Left ventricle myocardium inferior (tissue), 1 donor: ENCODE measurements at regions not wholly inside any gene's neighbourhood (a gene's known extent, or its start where the extent isn't known, plus 50 kb on each side); places are given as distances from the start of the nearest gene placed in this dataset.
"Not testable (repeated sequence)": the region's sequence is repeated elsewhere in the genome, so short reads cannot be mapped to it uniquely, and the experiment has no call there.

Source experiments
- DNase-seq: peaks from one replicate; pipeline ENCODE4 v3.0.0-alpha.2; 2020
- H3K27ac ChIP-seq: fragments of 200-600 bp; replicated peaks from 2 replicates; pipeline ENCODE4 v1.8.0; 2021
- H3K27me3 ChIP-seq: fragments of 200-600 bp; 2 replicates; pipeline ENCODE4 v1.8.0; 2021; ENCODE audit warnings: low read depth
- H3K36me3 ChIP-seq: fragments of 200-600 bp; 2 replicates; pipeline ENCODE4 v1.8.0; 2021
- H3K4me1 ChIP-seq: fragments of 200-600 bp; 2 replicates; pipeline ENCODE4 v1.8.0; 2021
- H3K4me3 ChIP-seq: fragments of 200-600 bp; 2 replicates; pipeline ENCODE4 v1.8.0; 2021; ENCODE audit warnings: mild to moderate bottlenecking, moderate library complexity
- H3K9me3 ChIP-seq: fragments of 200-600 bp; replicated peaks from 2 replicates; pipeline ENCODE4 v1.8.0; 2021
- intact Hi-C: fragments of 100-400 bp; cut with micrococcal nuclease; formaldehyde crosslinking; loops from one replicate; pipeline ENCODE4 v1.11.0; 2022
- TF ChIP-seq, protein P1 (sequence below): fragments of 200-600 bp; IDR thresholded peaks from 2 replicates; pipeline ENCODE4 v1.8.0; 2021; ENCODE audit warnings: antibody characterized with exemption, mild to moderate bottlenecking, borderline replicate concordance
- donor health status: DM: no; HTN: yes; CAD: no; lungs with severe emphysema.

DNA sequence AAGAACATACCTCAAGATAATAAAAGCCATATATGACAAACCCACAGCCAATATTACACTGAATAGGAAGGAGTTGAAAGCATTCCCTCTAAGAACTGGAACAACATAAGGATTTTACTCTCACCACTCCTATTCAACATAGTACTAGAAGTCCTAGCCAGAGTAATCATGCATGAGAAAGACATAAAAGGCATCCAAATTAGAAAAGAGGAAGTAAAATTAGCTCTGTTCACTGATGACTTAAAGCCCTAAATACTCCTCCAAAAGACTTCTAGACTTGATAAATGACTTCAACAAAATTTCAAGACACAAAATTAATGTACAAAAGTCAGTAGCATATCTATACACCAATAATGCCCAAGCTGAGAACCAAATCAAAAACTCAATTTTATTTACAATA lies 235.7 kb downstream of the NKX6-1 start:
- intact Hi-C loops: no loop called here
- Histone ChIP-seq H3K9me3 (peaks cover 55% of the 10 kb centered on the region), H3K36me3 (no peaks in the 10 kb centered on the region), H3K27ac (no peak overlapping the region), H3K4me3 (no peak overlapping the region), H3K4me1 (no peaks in the 10 kb centered on the region), H3K27me3 (no peaks in the 10 kb centered on the region)
- TF ChIP-seq, protein P1, sequence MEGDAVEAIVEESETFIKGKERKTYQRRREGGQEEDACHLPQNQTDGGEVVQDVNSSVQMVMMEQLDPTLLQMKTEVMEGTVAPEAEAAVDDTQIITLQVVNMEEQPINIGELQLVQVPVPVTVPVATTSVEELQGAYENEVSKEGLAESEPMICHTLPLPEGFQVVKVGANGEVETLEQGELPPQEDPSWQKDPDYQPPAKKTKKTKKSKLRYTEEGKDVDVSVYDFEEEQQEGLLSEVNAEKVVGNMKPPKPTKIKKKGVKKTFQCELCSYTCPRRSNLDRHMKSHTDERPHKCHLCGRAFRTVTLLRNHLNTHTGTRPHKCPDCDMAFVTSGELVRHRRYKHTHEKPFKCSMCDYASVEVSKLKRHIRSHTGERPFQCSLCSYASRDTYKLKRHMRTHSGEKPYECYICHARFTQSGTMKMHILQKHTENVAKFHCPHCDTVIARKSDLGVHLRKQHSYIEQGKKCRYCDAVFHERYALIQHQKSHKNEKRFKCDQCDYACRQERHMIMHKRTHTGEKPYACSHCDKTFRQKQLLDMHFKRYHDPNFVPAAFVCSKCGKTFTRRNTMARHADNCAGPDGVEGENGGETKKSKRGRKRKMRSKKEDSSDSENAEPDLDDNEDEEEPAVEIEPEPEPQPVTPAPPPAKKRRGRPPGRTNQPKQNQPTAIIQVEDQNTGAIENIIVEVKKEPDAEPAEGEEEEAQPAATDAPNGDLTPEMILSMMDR: no peak
- DNase-seq: no peak

DNA sequence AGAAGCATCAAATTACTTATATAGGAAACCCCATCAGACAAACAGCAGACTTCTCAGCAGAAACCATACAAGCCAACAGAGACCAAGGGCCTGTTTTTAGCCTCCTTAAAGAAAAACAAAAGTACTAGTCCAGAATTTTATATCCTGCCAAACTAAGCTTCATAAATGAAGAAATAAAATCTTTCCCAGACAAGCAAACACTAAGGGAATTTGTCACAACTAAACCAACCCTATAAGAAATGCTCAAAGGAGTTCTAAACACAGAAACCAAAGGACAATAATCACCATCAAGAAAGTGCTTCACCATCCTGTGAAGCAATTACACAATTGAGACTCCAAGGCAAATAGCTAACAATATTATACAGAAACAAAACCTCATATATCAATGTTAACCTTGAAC lies 238.6 kb downstream of the NKX6-1 start:
- Histone ChIP-seq H3K36me3 (no peaks in the 10 kb centered on the region), H3K9me3 (peaks cover 55% of the 10 kb centered on the region), H3K27ac (no peak overlapping the region), H3K27me3 (no peaks in the 10 kb centered on the region), H3K4me3 (no peak overlapping the region), H3K4me1 (no peaks in the 10 kb centered on the region)
- TF ChIP-seq, protein P1: no peak
- intact Hi-C loops: no loop called here
- DNase-seq: no peak

DNA sequence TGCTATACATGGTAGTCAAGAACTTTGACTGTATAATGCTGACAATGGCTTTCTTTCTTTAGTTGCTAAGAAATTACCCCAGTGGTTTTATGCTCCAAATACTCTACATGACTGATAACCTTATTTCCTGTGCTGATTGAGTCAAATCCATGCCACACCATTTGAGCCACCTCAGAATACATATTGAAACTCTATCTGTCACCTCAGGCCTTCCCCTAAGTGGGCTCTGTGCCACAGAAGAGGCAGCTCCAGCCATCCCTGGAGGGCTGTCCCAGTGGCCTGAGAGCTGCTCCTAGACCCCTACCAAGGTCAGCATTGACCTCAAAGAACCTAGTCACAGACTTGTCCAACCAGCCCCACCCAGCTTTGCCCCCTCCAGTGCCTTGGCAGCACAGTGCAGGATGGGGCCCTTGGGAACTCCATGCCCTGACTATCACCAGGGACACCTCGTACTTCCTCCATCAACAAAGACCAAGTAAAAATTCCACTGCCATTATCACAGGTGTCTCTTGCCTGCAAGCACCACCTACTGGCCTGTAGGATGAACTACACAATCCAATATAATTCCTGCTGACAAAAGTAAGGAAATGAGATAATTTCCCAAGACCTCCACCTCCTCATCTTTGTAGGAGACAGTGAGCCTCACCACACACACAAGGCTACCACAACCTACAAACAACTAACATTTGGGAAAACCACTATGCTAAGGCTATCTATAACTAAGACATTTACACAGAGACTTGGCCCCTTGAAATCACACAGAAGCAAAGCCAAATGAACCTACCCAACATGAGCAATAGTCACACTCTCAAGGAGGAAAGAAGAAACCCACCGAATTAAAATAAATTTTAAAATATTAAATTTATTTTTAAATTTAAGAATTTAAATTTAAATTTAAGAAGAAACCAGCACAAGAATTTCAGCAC lies 239.9 kb downstream of the NKX6-1 start:
- Histone ChIP-seq H3K4me1 (no peaks in the 10 kb centered on the region), H3K36me3 (no peaks in the 10 kb centered on the region), H3K27me3 (no peaks in the 10 kb centered on the region), H3K27ac (no peak overlapping the region), H3K9me3 (peaks cover 47% of the 10 kb centered on the region), H3K4me3 (no peak overlapping the region)
- TF ChIP-seq, protein P1: peak; percentile 43
- intact Hi-C loops: no loop called here
- DNase-seq: no peak

DNA sequence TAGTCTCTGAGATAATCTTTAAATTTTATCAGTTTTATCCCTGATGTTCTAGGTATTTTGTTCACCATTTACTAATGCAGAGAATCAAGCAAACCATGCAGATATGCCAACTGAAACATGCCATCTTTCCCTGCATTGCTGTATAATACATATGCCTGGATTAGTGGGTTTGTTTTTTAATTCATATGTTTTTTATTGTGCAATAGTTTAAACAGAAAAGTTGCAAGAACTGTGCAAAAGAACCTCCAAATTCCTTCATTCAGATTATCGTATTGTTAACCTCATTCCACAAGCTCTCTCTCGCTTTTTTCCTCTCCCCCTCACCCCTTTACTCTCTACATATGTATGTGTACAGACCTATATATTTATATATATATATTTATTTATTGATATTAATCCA lies 244.6 kb downstream of the NKX6-1 start:
- TF ChIP-seq, protein P1: no peak
- Histone ChIP-seq H3K36me3 (no peaks in the 10 kb centered on the region), H3K27me3 (no peaks in the 10 kb centered on the region), H3K4me3 (no peak overlapping the region), H3K9me3 (peaks cover 19% of the 10 kb centered on the region), H3K4me1 (no peaks in the 10 kb centered on the region), H3K27ac (no peak overlapping the region)
- no peak for DNase-seq
- intact Hi-C loops: no loop called here

DNA sequence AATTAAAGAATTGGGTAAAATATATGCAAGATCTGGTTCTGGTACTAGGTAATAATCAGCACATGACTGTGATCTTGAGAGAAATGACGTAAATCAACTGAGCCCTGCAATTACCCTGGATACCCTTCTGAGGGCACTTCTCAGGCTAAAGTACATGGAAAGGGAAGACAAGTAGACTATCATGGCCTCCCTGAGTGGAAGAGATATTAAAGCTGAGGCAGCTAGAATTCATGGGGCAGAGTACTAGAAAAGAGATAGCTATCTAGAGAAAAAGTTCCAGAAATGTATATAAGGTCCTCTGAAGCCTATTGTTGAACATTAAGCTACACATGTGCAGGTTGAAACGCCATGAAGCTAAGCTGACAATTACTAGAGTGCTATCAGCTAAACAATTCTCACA lies 249.6 kb downstream of the NKX6-1 start:
- Histone ChIP-seq H3K4me1 (no peaks in the 10 kb centered on the region), H3K36me3 (no peaks in the 10 kb centered on the region), H3K27me3 (no peaks in the 10 kb centered on the region), H3K4me3 (no peak overlapping the region), H3K27ac (no peak overlapping the region), H3K9me3 (peaks cover 11% of the 10 kb centered on the region)
- no peak for DNase-seq
- intact Hi-C loops: no loop called here
- TF ChIP-seq, protein P1: no peak

DNA sequence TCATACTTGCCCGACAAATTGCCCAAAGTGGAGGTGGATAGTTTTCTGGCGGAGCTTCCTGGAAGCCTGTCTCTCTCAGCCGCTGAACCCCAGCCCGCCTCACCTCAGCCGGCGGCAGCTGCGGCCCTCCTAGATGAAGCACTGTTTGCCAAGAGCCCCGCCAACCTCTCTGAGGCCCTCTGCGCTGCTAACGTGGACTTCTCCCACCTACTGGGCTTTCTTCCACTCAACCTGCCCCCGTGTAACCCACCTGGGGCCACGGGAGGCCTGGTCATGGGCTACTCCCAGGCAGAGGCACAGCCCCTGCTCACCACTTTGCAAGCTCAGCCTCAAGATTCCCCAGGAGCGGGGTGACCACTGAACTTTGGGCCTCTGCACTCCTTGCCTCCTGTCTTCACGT lies 254.1 kb downstream of the NKX6-1 start:
- not testable (repeated sequence) for H3K27me3 ChIP-seq

DNA sequence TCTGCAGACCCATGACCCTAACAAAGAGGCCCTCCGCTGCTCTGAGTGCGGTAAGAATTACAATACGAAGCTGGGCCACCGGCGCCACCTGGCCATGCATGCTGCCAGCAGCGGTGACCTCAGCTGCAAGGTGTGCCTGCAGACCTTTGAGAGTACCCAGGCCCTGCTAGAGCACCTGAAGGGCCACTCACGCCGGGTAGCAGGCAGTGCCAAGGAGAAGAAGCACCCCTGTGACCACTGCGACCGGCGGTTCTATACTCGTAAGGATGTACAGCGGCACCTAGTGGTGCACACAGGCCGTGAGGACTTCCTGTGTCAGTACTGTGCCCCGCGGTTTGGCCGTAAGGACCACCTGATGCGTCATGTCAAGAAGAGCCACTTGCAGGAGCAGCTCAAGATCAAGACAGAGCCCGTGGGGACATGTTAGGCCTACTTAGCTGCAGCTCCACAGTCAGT lies 254.7 kb downstream of the NKX6-1 start:
- H3K4me1 ChIP-seq, H3K27ac ChIP-seq, H3K36me3 ChIP-seq, DNase-seq, H3K9me3 ChIP-seq, intact Hi-C loops, H3K4me3 ChIP-seq, H3K27me3 ChIP-seq: not testable (repeated sequence)

More for the DNA sequence above, 254.1 kb downstream of the NKX6-1 start:
- H3K4me1 ChIP-seq, H3K36me3 ChIP-seq, intact Hi-C loops, H3K9me3 ChIP-seq, DNase-seq, H3K27ac ChIP-seq, H3K4me3 ChIP-seq: not testable (repeated sequence)
